ENCODE measurements at regions not wholly inside any gene's neighbourhood (a gene's known extent, or its start where the extent isn't known, plus 50 kb on each side); places are given as distances from the start of the nearest gene placed in this dataset.

DNA sequence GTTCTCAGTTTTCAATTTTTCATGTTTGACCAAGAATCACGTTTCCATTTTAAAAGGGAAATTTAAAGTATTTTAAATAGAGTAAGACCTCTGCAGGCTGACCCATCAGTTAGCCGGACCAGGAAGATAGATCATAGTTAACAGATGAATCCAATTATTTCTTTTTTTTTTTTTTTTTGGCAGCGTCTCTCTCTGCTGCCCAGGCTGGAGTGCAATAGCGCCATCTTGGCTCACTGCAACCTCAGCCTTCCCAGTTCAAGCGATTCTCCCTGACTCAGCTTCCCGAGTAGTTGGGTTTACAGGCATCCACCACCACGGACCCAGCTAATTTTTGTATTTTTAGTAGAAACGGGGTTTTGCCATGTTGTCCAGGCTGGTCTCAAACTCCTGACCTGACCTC lies 256.7 kb upstream of the CNR1 start:
- TF ChIP-seq CTCF (conservative IDR thresholded peaks at IDR 0.05; ENCODE audit: low read depth in 2 of 2) (peak; percentile 47 to 59), EZH2 (IDR thresholded peaks at IDR 0.05; ENCODE audit: low read depth, unreplicated experiment) (no peak), POLR2AphosphoS5 (IDR thresholded peaks at IDR 0.05; ENCODE audit: low read depth) (no peak), EZH2phosphoT487 (IDR thresholded peaks at IDR 0.05; ENCODE audit: unreplicated experiment) (no peak), STAT1 (IDR thresholded peaks at IDR 0.05; ENCODE audit: unreplicated experiment) (no peak), JUNB (IDR thresholded peaks at IDR 0.05; ENCODE audit: unreplicated experiment) (no peak), CREB1 (CRISPR knock-in tag; IDR thresholded peaks at IDR 0.05; ENCODE audit: low read depth) (no peak), NANOG (IDR thresholded peaks at IDR 0.05; ENCODE audit: borderline replicate concordance) (no peak), ZNF114 (CRISPR knock-in tag; IDR thresholded peaks at IDR 0.05) (no peak), ZNF331 (CRISPR knock-in tag; IDR thresholded peaks at IDR 0.05; ENCODE audit: low read depth) (no peak)
- TF ChIP-seq, protein P1, sequence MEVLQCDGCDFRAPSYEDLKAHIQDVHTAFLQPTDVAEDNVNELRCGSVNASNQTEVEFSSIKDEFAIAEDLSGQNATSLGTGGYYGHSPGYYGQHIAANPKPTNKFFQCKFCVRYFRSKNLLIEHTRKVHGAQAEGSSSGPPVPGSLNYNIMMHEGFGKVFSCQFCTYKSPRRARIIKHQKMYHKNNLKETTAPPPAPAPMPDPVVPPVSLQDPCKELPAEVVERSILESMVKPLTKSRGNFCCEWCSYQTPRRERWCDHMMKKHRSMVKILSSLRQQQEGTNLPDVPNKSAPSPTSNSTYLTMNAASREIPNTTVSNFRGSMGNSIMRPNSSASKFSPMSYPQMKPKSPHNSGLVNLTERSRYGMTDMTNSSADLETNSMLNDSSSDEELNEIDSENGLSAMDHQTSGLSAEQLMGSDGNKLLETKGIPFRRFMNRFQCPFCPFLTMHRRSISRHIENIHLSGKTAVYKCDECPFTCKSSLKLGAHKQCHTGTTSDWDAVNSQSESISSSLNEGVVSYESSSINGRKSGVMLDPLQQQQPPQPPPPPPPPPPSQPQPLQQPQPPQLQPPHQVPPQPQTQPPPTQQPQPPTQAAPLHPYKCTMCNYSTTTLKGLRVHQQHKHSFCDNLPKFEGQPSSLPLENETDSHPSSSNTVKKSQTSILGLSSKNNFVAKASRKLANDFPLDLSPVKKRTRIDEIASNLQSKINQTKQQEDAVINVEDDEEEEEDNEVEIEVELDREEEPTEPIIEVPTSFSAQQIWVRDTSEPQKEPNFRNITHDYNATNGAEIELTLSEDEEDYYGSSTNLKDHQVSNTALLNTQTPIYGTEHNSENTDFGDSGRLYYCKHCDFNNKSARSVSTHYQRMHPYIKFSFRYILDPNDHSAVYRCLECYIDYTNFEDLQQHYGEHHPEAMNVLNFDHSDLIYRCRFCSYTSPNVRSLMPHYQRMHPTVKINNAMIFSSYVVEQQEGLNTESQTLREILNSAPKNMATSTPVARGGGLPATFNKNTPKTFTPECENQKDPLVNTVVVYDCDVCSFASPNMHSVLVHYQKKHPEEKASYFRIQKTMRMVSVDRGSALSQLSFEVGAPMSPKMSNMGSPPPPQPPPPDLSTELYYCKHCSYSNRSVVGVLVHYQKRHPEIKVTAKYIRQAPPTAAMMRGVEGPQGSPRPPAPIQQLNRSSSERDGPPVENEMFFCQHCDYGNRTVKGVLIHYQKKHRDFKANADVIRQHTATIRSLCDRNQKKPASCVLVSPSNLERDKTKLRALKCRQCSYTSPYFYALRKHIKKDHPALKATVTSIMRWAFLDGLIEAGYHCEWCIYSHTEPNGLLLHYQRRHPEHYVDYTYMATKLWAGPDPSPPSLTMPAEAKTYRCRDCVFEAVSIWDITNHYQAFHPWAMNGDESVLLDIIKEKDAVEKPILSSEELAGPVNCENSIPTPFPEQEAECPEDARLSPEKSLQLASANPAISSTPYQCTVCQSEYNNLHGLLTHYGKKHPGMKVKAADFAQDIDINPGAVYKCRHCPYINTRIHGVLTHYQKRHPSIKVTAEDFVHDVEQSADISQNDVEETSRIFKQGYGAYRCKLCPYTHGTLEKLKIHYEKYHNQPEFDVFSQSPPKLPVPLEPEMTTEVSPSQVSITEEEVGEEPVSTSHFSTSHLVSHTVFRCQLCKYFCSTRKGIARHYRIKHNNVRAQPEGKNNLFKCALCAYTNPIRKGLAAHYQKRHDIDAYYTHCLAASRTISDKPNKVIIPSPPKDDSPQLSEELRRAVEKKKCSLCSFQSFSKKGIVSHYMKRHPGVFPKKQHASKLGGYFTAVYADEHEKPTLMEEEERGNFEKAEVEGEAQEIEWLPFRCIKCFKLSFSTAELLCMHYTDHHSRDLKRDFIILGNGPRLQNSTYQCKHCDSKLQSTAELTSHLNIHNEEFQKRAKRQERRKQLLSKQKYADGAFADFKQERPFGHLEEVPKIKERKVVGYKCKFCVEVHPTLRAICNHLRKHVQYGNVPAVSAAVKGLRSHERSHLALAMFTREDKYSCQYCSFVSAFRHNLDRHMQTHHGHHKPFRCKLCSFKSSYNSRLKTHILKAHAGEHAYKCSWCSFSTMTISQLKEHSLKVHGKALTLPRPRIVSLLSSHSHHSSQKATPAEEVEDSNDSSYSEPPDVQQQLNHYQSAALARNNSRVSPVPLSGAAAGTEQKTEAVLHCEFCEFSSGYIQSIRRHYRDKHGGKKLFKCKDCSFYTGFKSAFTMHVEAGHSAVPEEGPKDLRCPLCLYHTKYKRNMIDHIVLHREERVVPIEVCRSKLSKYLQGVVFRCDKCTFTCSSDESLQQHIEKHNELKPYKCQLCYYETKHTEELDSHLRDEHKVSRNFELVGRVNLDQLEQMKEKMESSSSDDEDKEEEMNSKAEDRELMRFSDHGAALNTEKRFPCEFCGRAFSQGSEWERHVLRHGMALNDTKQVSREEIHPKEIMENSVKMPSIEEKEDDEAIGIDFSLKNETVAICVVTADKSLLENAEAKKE (CRISPR knock-in tag; IDR thresholded peaks at IDR 0.05), result no peak
- TF ChIP-seq, protein P2, sequence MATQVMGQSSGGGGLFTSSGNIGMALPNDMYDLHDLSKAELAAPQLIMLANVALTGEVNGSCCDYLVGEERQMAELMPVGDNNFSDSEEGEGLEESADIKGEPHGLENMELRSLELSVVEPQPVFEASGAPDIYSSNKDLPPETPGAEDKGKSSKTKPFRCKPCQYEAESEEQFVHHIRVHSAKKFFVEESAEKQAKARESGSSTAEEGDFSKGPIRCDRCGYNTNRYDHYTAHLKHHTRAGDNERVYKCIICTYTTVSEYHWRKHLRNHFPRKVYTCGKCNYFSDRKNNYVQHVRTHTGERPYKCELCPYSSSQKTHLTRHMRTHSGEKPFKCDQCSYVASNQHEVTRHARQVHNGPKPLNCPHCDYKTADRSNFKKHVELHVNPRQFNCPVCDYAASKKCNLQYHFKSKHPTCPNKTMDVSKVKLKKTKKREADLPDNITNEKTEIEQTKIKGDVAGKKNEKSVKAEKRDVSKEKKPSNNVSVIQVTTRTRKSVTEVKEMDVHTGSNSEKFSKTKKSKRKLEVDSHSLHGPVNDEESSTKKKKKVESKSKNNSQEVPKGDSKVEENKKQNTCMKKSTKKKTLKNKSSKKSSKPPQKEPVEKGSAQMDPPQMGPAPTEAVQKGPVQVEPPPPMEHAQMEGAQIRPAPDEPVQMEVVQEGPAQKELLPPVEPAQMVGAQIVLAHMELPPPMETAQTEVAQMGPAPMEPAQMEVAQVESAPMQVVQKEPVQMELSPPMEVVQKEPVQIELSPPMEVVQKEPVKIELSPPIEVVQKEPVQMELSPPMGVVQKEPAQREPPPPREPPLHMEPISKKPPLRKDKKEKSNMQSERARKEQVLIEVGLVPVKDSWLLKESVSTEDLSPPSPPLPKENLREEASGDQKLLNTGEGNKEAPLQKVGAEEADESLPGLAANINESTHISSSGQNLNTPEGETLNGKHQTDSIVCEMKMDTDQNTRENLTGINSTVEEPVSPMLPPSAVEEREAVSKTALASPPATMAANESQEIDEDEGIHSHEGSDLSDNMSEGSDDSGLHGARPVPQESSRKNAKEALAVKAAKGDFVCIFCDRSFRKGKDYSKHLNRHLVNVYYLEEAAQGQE (IDR thresholded peaks at IDR 0.05; ENCODE audit: unreplicated experiment), result no peak
- TF ChIP-seq, protein P3, sequence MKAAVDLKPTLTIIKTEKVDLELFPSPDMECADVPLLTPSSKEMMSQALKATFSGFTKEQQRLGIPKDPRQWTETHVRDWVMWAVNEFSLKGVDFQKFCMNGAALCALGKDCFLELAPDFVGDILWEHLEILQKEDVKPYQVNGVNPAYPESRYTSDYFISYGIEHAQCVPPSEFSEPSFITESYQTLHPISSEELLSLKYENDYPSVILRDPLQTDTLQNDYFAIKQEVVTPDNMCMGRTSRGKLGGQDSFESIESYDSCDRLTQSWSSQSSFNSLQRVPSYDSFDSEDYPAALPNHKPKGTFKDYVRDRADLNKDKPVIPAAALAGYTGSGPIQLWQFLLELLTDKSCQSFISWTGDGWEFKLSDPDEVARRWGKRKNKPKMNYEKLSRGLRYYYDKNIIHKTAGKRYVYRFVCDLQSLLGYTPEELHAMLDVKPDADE (IDR thresholded peaks at IDR 0.05), result no peak
